GM19463 (cell line): ENCODE measurements at regions not wholly inside any gene's neighbourhood (a gene's known extent, or its start where the extent isn't known, plus 50 kb on each side); places are given as distances from the start of the nearest gene placed in this dataset.

ENCODE experiments used
- ATAC-seq: cut with Tn5 transposase; IDR thresholded peaks from one replicate; pipeline ENCODE4 v1.9.1; 2021; ENCODE audit warnings: mild to moderate bottlenecking, moderate library complexity; ENCODE audit not compliant: unreplicated experiment

GRCh38 chr11:113531083-113531482, 55.9 kb upstream of the DRD2 start:
- no peak for ATAC-seq

GRCh38 chr11:113529606-113530005, 54.4 kb upstream of the DRD2 start:
- ATAC-seq: no peak

- no peak for ATAC-seq
These were observed 53.8 kb upstream of the DRD2 start for GRCh38 chr11:113528982-113529381.

- no peak for ATAC-seq
These were observed 51.3 kb upstream of the DRD2 start for GRCh38 chr11:113526521-113526920.
